Endothelial cell (in vitro differentiated cells): ENCODE measurements at regions not wholly inside any gene's neighbourhood (a gene's known extent, or its start where the extent isn't known, plus 50 kb on each side); places are given as distances from the start of the nearest gene placed in this dataset.
"Not testable (repeated sequence)": the region's sequence is repeated elsewhere in the genome, so short reads cannot be mapped to it uniquely, and the experiment has no call there.

ENCODE experiments used
- DNase-seq: peaks from one replicate; pipeline ENCODE4 v3.0.0; 2021; ENCODE audit warnings: low spot score
- H3K27ac Mint-ChIP-seq: one replicate; pipeline ENCODE4 v1.8.0; 2021; ENCODE audit warnings: mixed read lengths, inconsistent platforms; ENCODE audit not compliant: unreplicated experiment
- H3K27me3 Mint-ChIP-seq: one replicate; pipeline ENCODE4 v1.8.0; 2021; ENCODE audit warnings: mild to moderate bottlenecking, moderate library complexity, mixed read lengths, inconsistent platforms; ENCODE audit not compliant: unreplicated experiment
- H3K36me3 Mint-ChIP-seq: one replicate; pipeline ENCODE4 v1.8.0; 2021; ENCODE audit warnings: mild to moderate bottlenecking, low read depth, mixed read lengths, inconsistent platforms; ENCODE audit not compliant: unreplicated experiment
- H3K4me1 Mint-ChIP-seq: one replicate; pipeline ENCODE4 v1.8.0; 2021; ENCODE audit warnings: mild to moderate bottlenecking, mixed read lengths, inconsistent platforms; ENCODE audit not compliant: unreplicated experiment
- H3K4me3 Mint-ChIP-seq: one replicate; pipeline ENCODE4 v1.8.0; 2021; ENCODE audit warnings: mild to moderate bottlenecking, mixed read lengths, inconsistent platforms; ENCODE audit not compliant: unreplicated experiment
- H3K9me3 Mint-ChIP-seq: one replicate; pipeline ENCODE4 v1.8.0; 2021; ENCODE audit warnings: mixed read lengths, inconsistent platforms; ENCODE audit not compliant: unreplicated experiment
- TF ChIP-seq, protein P1 (sequence below): fragments of 200-600 bp; sonication (generic); IDR thresholded peaks from one replicate; pipeline ENCODE4 v1.5.0; 2021; ENCODE audit warnings: antibody characterized with exemption; ENCODE audit not compliant: unreplicated experiment

DNA sequence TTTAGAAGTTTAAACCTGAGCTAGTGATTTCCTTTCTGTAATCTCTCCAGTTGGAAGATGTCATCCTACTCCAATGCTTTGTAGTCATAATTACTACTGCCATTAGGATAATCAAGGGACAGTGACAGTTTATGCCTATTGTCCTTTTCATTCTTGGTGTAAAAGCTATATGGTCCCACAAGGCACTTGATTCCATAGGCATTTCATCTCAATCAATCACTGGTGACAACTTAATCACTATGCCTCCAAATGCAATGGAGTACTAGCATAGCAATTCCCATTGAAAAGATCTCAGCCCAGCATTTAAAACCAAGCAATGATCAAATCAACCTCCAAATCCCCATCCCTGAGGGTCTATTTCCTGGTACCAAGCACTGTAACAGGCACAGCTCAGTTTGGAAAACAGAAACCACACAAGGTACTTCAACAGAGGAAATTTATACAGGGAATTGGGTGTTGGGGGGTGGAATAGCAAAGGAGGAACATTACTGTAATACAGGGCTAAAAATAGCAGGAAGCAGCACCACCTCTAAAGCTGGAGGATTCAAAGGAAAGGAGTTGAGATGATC, 51.0 kb downstream of the FHIP2A start:
- peaks cover 14% of the 10 kb centered on the region for H3K4me1 Mint-ChIP-seq
- H3K4me3 Mint-ChIP-seq = no peak overlapping the region
- H3K27ac Mint-ChIP-seq = no peak overlapping the region
- H3K9me3 Mint-ChIP-seq = no peaks in the 10 kb centered on the region
- no peaks in the 10 kb centered on the region for H3K36me3 Mint-ChIP-seq
- no peak for DNase-seq
- TF ChIP-seq, protein P1, sequence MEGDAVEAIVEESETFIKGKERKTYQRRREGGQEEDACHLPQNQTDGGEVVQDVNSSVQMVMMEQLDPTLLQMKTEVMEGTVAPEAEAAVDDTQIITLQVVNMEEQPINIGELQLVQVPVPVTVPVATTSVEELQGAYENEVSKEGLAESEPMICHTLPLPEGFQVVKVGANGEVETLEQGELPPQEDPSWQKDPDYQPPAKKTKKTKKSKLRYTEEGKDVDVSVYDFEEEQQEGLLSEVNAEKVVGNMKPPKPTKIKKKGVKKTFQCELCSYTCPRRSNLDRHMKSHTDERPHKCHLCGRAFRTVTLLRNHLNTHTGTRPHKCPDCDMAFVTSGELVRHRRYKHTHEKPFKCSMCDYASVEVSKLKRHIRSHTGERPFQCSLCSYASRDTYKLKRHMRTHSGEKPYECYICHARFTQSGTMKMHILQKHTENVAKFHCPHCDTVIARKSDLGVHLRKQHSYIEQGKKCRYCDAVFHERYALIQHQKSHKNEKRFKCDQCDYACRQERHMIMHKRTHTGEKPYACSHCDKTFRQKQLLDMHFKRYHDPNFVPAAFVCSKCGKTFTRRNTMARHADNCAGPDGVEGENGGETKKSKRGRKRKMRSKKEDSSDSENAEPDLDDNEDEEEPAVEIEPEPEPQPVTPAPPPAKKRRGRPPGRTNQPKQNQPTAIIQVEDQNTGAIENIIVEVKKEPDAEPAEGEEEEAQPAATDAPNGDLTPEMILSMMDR = no peak
- H3K27me3 Mint-ChIP-seq = no peaks in the 10 kb centered on the region

DNA sequence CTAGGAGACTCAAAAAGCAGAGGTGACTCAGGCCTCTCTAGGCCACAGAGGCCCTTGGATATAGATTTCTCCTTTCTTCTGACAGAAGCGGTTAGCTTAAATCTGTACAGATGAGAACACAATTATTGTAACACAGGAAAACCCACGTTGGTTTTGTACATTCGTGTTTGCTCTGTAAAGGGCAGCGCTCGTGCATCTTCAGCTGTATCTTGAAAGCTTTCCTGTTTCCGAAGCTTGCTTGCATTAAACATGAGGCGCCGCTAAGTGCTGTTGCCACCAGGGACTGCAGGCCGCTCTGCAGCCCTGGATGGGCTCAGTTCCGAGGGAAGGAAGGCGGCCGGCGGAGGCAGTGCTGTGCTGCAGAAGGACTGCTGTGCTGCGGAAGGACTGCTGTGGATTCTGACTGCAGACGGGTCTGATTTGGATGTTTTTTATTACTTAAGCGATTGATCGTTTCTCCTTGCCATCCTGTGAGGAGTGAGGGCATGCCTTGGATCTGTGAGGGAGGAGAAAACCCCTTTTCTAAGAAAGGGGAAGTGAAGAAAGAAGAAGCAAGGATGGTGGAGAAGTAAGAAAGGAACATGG, 53.3 kb downstream of the FHIP2A start:
- H3K4me3 Mint-ChIP-seq = no peak overlapping the region
- H3K9me3 Mint-ChIP-seq = no peaks in the 10 kb centered on the region
- TF ChIP-seq, protein P1 = no peak
- H3K36me3 Mint-ChIP-seq = no peaks in the 10 kb centered on the region
- DNase-seq = peak; percentile 71
- peak overlapping the region; percentile 49 for H3K27ac Mint-ChIP-seq
- H3K4me1 Mint-ChIP-seq = peaks cover 22% of the 10 kb centered on the region
- H3K27me3 Mint-ChIP-seq = peaks cover 1% of the 10 kb centered on the region

DNA sequence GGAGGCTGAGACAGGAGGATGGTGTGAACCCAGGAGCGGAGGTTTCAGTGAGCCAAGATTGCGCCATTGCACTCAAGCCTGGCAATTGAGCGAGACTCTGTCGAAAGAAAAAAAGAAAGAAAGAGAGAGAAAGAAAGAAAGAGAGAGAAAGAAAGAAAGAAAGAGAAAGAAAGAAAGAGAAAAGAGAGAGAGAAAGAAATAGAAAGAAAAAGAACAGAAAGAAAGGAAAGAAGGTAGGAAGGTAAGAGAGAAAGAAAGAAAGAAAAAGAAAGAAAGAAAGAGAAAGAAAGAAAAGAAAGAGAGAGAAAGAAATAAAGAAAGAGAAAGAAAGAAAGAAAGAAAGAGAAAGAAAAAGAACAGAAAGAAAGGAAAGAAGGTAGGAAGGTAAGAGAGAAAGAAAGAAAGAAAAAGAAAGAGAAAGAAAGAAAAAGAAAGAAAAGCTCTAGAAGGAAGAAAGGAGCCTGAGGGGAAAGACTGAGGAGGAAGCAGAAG, 54.1 kb downstream of the FHIP2A start:
- not testable (repeated sequence) for H3K9me3 Mint-ChIP-seq, H3K4me3 Mint-ChIP-seq, H3K36me3 Mint-ChIP-seq, DNase-seq, H3K27ac Mint-ChIP-seq, H3K27me3 Mint-ChIP-seq
- H3K4me1 Mint-ChIP-seq = peaks cover 25% of the 10 kb centered on the region

DNA sequence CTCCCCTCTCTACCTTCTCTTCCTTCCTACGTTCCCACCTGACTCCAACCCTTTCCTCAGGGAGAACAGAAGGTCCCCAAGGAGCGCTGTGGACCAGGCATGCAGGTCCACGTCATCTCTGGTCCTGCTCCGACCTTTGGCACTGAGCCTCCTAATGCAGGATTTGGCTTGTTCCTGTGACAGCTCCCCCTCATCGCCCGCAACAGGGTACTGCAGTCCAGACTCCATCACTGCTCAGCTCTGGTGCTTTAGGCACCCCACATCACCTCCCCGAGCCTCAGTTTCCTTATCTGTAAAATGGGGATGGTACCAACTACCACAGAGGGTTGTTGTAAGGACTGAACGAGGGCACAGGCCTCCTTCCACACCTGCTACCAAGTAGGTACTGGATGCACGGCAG, 54.6 kb downstream of the FHIP2A start:
- Mint-ChIP-seq H3K4me1 (peaks cover 25% of the 10 kb centered on the region), H3K27ac (no peak overlapping the region), H3K9me3 (no peaks in the 10 kb centered on the region), H3K36me3 (no peaks in the 10 kb centered on the region), H3K4me3 (no peak overlapping the region), H3K27me3 (peaks cover 1% of the 10 kb centered on the region)
- no peak for DNase-seq
- TF ChIP-seq, protein P1 = no peak

DNA sequence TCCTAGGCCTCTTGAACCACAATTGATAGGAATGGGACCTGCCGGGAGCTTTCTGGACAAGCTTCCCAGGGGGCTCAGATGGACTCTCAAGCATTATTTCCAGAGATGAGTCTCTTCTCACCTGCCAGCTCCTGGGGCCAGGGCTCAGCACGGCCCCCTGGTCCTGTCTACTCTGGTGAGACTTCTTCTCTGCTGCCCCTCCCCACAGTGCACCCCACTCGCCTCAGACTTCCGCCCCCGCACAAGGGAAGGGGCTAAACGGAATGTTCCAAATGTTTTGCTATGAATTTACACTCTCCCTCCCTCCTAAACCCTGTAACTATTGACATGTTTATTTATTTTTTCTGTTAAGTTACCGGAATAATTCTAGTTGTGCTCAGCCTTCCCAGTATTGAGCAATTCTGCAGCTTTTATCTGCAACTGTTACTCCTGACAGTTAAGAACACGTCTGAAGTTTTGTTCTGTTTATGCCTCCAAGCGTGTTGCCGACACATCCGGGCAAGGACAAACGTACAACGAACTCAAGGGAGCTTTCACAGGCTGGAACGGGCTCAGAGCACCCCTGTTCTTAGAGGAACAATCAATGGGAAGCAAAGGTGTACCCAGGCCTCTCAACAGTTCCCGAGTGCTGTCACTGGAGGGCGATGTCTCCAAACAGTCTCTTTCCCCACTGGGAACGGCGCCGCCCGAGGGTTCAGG, 55.2 kb downstream of the FHIP2A start:
- peak; percentile 81 for DNase-seq
- H3K4me3 Mint-ChIP-seq = no peak overlapping the region

More for the DNA sequence above, 55.2 kb downstream of the FHIP2A start:
- H3K4me1 Mint-ChIP-seq = peaks cover 26% of the 10 kb centered on the region
- peaks cover 1% of the 10 kb centered on the region for H3K27me3 Mint-ChIP-seq
- H3K36me3 Mint-ChIP-seq = no peaks in the 10 kb centered on the region
- no peak overlapping the region for H3K27ac Mint-ChIP-seq
- H3K9me3 Mint-ChIP-seq = no peaks in the 10 kb centered on the region
- TF ChIP-seq, protein P1 = peak; percentile 66
